ENCODE measurements at regions not wholly inside any gene's neighbourhood (a gene's known extent, or its start where the extent isn't known, plus 50 kb on each side); places are given as distances from the start of the nearest gene placed in this dataset.
A peak's percentile ranks its signal among the peaks of the same experiment; 100 is the strongest.
"Not testable (repeated sequence)": the region's sequence is repeated elsewhere in the genome, so short reads cannot be mapped to it uniquely, and the experiment has no call there.

DNA sequence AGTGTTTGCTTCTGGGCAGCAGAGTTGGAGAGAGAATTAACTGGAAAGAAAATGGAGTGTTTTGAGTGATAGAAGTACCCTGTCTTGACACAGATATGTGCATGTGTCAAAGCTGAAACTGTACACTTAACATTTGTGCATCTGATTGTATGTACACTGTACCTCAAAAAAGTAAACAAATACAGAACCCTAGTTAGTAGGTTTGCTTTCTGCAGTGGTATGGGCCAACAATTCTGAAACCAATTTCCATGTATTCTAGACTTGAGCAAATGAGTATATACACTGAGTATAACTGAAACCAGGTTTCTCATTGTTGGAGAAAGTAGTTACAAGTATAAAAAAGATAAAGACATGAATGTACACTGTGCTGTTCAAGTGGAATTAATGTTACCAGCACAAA is 52.4 kb downstream of the ELAPOR2 start:
- intact Hi-C loops (cut with DNase I) = no loop called here
- no peak for DNase-seq (ENCODE audit: low spot score)

DNA sequence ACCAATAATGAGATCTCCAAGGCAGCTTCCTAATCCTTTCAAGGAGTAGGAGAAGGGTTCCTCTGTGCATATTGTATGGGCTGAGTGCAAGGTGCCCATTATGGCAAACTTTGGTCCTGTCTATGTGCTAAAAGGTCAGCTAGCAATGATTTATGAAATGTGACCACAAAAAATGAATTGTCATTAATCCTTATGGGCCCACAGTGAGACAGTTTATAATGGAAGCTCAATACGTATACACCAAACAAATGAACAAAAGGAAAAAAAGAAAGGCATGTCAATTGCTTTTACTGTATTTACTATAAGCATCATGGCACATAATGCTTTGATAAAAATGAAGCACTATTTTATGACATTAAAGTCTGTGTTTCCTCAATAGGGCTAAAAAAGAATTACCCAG is 54.5 kb downstream of the ELAPOR2 start:
- intact Hi-C loops (cut with DNase I) = no loop called here
- no peak for DNase-seq (ENCODE audit: low spot score)

DNA sequence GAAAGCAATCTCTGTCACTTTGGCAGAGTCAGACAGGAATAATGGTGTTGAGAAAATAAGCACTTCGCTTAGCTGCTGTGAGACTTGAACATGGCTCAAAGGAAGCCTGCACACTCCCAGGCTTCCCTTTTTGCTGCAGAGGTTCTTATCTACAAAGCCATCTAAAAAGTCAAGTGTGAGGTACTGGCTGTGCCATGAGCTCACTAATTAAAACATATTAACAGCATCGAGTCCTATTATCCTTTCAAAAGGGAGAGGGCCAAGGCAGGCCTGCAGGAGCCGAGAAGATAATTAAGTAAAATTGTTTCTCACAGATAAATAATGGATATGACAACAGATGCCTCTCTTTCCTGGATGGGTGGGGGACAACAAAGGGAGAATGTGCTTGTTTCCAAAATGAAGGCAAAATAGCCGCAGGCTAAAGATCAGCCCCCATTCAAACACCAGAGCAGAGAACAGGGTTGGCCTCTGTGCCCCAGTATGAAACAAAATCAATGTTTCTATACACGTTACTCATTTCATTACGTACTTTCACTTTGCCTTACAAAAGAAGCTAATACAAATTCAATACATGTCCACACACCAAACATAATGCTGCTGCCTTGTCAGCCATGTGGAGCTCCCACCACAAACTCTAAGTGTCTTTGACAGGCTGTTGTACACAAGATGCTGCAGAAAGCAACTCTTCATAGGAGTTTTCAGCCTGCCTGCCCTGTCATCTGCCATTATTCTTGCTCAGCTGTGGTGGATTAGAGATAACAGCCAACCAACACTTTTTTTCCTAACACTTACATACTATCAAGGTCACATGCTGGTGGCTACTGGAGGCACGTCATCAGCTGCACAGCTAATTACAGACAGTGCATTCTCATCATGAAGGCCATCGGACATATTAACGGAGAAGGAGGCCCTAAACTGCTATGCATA is 55.3 kb downstream of the ELAPOR2 start:
- intact Hi-C loops (cut with DNase I) = no loop called here
- DNase-seq (ENCODE audit: low spot score) = no peak

DNA sequence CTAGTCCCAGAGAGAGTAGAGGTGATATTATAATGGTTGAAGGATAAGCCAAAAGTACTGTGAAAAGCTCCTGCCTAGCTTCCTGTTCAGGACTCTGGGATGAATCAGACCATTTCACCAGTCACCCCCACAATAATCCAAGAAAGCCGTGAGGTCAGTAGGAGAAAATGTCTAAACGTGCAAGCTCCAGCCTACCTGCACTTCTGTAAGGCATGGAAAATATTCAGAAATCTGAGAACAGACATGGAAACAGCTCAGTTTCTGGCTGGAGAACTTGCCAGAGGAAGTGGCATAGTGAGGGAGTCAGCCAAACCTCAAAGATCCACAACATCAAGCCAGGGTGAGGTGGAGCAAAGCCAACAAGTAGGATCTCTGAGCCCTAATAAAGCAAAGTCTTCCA is 58.2 kb downstream of the ELAPOR2 start:
- intact Hi-C loops (cut with DNase I) = no loop called here
- no peak for DNase-seq (ENCODE audit: low spot score)

GRCh38 chr7:87000344-87000743 is 59.1 kb downstream of the ELAPOR2 start:
- intact Hi-C loops (cut with DNase I) = no loop called here
- DNase-seq (ENCODE audit: low spot score) = no peak

DNA sequence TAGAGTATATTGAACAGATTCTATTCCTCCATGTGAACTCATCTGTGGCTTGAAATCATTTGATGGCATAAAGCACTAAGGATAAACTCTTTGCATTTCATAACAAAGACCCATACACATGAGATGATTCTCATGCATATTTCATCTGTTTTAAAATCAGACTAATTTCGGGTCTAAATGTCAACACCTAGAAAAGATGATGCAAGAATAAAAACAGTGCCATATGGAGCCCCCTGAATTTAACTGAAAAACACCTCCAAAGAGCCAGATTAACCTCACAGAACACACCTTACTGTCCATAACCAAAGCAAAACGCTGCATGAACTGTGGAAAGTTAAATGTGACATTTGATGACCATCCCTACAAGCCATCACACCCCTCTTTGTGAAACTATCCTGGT is 59.7 kb downstream of the ELAPOR2 start:
- no peak for DNase-seq (ENCODE audit: low spot score)
- intact Hi-C loops (cut with DNase I) = no loop called here

- no peak for DNase-seq (ENCODE audit: low spot score)
- intact Hi-C loops (cut with DNase I) = no loop called here
Measured at GRCh38 chr7:86995814-86996213, 63.6 kb downstream of the ELAPOR2 start.

DNA sequence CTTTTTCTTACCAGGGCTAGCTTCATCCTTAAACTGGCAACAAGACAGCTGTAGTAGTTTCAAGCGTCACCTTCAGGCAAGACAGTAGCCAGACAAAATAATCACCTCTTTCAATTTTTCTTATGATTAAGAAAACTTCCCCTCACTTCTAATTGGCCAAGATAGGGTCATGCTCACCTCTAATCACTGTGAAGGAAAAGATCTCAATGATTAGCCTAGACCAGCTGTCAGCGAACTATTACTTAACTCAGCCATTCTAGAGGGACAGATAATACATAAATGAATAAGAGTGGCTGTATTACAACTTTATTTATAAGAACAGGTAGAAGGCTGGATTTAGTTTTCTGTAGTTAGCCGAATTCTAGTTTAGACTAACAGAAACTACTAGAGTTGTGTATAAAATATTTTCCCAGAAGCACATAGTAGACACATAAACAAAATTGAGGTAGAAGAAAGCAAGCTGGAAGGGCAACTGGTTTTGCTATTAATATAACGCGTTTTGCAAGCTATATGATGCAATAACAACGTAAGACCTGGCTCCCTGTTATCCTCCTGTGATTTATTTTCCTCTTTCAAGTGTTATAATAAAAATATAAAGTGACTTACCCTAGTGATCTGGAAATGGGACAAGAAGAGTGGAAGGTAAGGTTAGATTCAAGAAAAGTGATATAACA is 64.3 kb downstream of the ELAPOR2 start:
- intact Hi-C loops (cut with DNase I) = no loop called here
- DNase-seq (ENCODE audit: low spot score) = no peak

- intact Hi-C loops (cut with DNase I) = no loop called here
Measured at GRCh38 chr7:86991771-86992191, 67.7 kb downstream of the ELAPOR2 start.

DNA sequence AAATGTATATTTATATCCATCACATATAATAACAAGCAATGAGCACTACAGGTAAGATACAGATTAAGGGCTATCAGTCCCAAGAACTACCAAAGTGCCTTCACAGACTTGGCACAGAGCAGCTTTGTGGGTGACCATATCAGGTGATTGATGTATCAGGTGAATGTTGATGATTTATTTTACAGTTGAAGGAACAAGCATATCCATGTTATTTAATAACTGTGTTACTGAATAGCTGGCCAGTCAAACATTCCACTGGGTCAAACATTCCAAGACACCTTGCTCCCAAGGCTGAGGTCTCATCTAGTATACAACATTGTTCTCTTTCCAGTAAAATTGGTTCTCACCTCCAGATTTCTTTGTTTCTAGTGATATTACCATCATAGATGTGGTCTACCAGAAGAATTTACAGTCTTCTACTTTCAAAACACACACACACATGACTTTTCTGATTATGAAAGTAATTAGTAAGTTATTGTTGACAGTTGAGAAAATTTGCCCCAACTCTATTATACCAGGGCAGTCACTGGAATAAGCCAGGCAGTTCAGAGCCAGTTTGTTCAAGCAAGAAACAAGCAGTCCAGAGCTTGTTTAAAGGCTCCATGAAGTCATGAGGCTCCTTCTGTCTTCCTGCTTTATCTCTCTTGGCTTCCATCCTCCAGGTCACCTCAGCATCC is 68.2 kb downstream of the ELAPOR2 start:
- intact Hi-C loops (cut with DNase I) = no loop called here
- no peak for DNase-seq (ENCODE audit: low spot score)

More at GRCh38 chr7:86991771-86992191, 67.7 kb downstream of the ELAPOR2 start:
- DNase-seq (ENCODE audit: low spot score) = no peak

GRCh38 chr7:86989407-86989806 is 70.0 kb downstream of the ELAPOR2 start:
- intact Hi-C loops (cut with DNase I) = no loop called here
- DNase-seq (ENCODE audit: low spot score) = no peak

- DNase-seq (ENCODE audit: low spot score); intact Hi-C loops (cut with DNase I): not testable (repeated sequence)
Measured at GRCh38 chr7:86987834-86988233, 71.6 kb downstream of the ELAPOR2 start.

GRCh38 chr7:86987358-86987757 is 72.1 kb downstream of the ELAPOR2 start:
- DNase-seq (ENCODE audit: low spot score); intact Hi-C loops (cut with DNase I): not testable (repeated sequence)

GRCh38 chr7:86985342-86985741 is 74.1 kb downstream of the ELAPOR2 start:
- intact Hi-C loops (cut with DNase I); DNase-seq (ENCODE audit: low spot score): not testable (repeated sequence)

DNA sequence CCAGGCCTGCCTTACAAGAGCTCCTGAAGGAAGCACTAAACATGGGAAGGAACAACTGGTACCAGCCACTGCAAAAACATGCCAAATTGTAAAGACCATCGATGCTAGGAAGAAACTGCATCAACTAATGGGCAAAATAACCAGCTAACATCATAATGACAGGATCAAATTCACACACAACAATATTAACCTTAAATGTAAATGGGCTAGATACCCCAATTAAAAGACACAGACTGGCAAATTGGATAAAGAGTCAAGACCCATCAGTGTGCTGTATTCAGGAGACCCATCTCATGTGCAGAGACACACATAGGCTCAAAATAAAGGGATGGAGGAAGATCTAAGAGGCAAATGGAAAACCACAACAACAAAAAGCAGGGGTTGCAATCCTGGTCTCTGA is 75.8 kb downstream of the ELAPOR2 start:
- DNase-seq (ENCODE audit: low spot score); intact Hi-C loops (cut with DNase I): not testable (repeated sequence)

DNA sequence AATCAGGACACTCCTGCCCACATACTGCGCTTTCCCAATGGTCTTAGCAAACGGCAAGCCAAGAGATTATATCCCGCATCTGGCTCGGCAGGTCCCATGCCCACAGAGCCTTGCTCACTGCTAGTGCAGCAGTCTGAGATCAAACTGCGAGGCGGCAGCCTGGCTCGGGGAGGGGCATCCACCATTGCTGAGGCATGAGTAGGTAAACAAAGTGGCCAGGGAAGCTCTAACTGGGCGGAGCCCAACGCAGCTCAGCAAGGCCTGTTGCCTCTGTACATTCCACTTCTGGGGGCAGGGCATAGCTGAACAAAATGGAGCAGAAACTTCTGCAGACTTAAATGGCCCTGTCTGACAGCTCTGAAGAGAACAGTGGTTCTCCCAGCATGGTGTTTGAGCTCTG is 77.5 kb downstream of the ELAPOR2 start:
- peak; percentile 78 for DNase-seq (ENCODE audit: low spot score)
- intact Hi-C loops (cut with DNase I) = not testable (repeated sequence)

DNA sequence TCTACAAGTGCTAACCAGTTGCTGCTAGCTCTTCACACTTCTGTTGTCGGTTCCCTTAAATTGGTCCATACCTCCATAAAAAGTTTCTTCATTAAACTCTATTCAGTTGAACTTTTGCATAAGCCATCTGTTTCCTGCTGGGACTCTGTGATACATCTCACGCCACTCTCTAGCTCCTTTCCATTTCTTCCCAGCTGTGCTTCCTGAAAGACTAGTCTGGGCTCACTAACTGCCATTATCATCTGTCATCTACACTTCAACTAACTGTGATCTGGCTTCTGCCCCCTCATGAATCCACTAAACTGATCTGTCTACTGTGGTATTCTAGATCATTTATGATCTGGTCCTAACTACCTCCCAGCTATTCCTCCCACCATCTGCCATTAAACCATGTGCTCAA is 78.3 kb downstream of the ELAPOR2 start:
- intact Hi-C loops (cut with DNase I) = no loop called here
- no peak for DNase-seq (ENCODE audit: low spot score)

DNA sequence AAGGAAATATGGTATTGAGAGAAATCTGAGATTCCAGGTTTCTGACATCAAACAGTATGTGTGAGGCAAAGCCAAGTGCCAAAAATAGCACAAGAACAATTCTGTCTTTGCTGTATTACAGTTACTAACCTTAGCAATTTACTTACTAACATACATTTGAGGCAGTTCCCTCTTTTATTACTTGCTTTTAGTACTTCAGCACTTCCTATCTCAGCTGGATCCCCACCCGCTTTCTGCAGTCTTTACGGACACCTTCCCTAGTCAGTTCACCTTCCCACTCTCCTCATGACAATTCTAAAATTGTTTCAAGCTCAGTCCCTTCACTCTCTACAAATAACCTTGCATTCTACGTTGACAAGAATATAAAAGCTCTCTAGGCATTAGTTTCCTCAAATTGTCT is 79.2 kb downstream of the ELAPOR2 start:
- intact Hi-C loops (cut with DNase I) = no loop called here

DNA sequence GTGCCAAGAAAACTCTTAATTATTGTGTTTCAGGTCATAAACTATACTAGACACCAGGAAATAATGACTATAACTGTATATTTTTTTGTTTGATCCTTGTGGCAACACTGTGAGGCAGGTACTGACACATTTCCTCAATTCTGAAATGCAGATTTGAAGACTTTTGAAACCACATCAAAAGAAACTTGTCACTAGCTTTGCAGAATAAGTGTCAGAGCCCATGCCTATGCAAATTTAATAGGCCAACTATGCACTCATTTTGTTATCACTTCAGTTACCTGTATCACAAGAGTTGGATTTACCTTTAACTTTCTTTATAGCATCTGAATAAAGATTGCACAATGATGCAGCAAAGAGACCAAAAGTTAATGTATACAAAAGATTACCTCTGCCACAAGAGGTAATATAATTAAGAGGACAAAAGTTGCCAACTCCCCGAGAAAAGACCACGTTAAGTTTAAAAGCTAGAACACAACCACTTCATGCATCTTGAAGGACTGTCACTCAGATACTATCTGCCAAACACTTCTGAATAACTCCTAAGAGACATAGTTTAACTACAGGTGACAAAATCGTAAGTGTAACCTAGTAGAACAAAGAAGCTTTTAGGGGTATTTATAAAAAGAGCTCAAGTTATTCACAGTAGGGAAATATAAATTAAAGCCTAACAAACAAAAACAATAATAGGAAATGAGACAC is 80.5 kb downstream of the ELAPOR2 start:
- intact Hi-C loops (cut with DNase I) = no loop called here
- DNase-seq (ENCODE audit: low spot score) = no peak

More for the DNA sequence above, 79.2 kb downstream of the ELAPOR2 start:
- DNase-seq (ENCODE audit: low spot score) = no peak

Data from posterior vena cava (tissue), 2 donors.